PFSK-1 (cell line): ENCODE measurements at regions not wholly inside any gene's neighbourhood (a gene's known extent, or its start where the extent isn't known, plus 50 kb on each side); places are given as distances from the start of the nearest gene placed in this dataset.

ENCODE experiments used
- FOXP2 ChIP-seq: optimal IDR thresholded peaks from 2 replicates; pipeline ENCODE3; 2011; ENCODE audit warnings: borderline replicate concordance, control low read depth, inconsistent platforms; ENCODE audit not compliant: insufficient read depth; ENCODE audit errors: extremely low read length, extremely low read depth
- POLR2AphosphoS5 ChIP-seq: IDR thresholded peaks from 2 replicates; pipeline ENCODE4 v1.6.1; 2012; ENCODE audit warnings: low read depth, mild to moderate bottlenecking, control low read depth, low read length, moderate library complexity
- SIN3A ChIP-seq: IDR thresholded peaks from 2 replicates; pipeline ENCODE4 v1.6.1; 2012; ENCODE audit warnings: mild to moderate bottlenecking, low read length, moderate library complexity, borderline replicate concordance; ENCODE audit not compliant: insufficient read depth
- TAF1 ChIP-seq: IDR thresholded peaks from 2 replicates; pipeline ENCODE4 v1.6.1; 2012; ENCODE audit warnings: low read length, control low read depth, borderline replicate concordance; ENCODE audit not compliant: insufficient read depth
- TF ChIP-seq, protein P1 (sequence below), 2 experiments: IDR thresholded peaks; 2 replicates each; pipeline versions ENCODE4 v1.6.1 to v1.8.0; 2011 to 2012; ENCODE audit warnings: low read depth in 2 of 2, low read length in 2 of 2, control low read depth in 1 of 2, inconsistent platforms in 1 of 2, mild to moderate bottlenecking in 1 of 2, moderate library complexity in 1 of 2; ENCODE audit not compliant: insufficient read depth in 1 of 2

GRCh38 chr5:17991775-17992174 is 357.5 kb downstream of the TAF11L14 start:
- TF ChIP-seq TAF1, result no peak
- TF ChIP-seq SIN3A, result no peak
- no peak for TF ChIP-seq POLR2AphosphoS5
- TF ChIP-seq, protein P1, sequence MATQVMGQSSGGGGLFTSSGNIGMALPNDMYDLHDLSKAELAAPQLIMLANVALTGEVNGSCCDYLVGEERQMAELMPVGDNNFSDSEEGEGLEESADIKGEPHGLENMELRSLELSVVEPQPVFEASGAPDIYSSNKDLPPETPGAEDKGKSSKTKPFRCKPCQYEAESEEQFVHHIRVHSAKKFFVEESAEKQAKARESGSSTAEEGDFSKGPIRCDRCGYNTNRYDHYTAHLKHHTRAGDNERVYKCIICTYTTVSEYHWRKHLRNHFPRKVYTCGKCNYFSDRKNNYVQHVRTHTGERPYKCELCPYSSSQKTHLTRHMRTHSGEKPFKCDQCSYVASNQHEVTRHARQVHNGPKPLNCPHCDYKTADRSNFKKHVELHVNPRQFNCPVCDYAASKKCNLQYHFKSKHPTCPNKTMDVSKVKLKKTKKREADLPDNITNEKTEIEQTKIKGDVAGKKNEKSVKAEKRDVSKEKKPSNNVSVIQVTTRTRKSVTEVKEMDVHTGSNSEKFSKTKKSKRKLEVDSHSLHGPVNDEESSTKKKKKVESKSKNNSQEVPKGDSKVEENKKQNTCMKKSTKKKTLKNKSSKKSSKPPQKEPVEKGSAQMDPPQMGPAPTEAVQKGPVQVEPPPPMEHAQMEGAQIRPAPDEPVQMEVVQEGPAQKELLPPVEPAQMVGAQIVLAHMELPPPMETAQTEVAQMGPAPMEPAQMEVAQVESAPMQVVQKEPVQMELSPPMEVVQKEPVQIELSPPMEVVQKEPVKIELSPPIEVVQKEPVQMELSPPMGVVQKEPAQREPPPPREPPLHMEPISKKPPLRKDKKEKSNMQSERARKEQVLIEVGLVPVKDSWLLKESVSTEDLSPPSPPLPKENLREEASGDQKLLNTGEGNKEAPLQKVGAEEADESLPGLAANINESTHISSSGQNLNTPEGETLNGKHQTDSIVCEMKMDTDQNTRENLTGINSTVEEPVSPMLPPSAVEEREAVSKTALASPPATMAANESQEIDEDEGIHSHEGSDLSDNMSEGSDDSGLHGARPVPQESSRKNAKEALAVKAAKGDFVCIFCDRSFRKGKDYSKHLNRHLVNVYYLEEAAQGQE (IDR thresholded peaks at IDR 0.05; ENCODE audit: insufficient read depth in 1 of 2, low read depth in 2 of 2, low read length in 2 of 2), result no peak
- no peak for TF ChIP-seq FOXP2

- TF ChIP-seq FOXP2 (no peak), SIN3A (no peak), TAF1 (no peak), POLR2AphosphoS5 (no peak)
- TF ChIP-seq, protein P1 (IDR thresholded peaks at IDR 0.05; ENCODE audit: insufficient read depth in 1 of 2, low read depth in 2 of 2, low read length in 2 of 2), result no peak
Observed at GRCh38 chr5:17992291-17992690, 358.0 kb downstream of the TAF11L14 start.

DNA sequence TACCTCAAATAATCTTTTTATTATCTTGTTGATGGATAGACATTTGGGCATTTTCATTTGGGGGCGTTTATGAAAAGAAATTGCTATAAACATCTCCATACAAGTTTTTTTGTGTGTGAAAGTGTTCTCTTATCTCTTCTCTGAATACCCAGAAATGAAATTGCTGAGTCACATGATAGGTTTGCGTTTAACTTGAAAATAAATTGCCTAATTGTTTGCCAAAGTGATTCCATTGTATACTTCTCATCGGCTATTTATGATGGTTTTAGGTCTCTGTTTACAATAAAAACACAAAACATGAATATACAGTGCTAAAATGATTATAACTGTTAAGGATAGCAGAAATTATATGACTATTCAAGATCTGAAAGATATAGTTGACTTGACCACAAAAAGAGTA is 361.7 kb downstream of the TAF11L14 start:
- TF ChIP-seq POLR2AphosphoS5, result no peak
- TF ChIP-seq TAF1, result no peak
- TF ChIP-seq FOXP2, result no peak
- TF ChIP-seq, protein P1 (IDR thresholded peaks at IDR 0.05; ENCODE audit: insufficient read depth in 1 of 2, low read depth in 2 of 2, low read length in 2 of 2), result no peak
- no peak for TF ChIP-seq SIN3A

DNA sequence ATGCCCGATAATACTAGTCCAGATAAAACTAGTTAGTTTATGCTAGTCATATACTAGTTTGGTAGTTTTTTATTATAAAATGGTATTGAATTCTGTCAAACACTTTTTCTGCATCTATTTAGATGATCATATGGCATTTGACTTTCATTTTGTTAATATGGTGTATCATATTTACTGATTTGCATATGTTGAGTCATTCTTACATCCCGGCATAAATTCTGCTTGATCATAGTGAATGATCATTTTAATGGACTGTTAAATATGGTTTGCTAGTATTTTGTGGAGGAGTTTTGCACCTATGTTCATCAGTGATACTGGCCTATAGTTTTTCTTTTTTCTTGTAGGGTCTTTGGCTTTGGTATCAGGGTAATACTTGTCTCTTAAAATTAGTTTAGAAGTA is 365.6 kb downstream of the TAF11L14 start:
- TF ChIP-seq FOXP2 (no peak), POLR2AphosphoS5 (no peak), TAF1 (no peak)
- TF ChIP-seq, protein P1 (IDR thresholded peaks at IDR 0.05; ENCODE audit: insufficient read depth in 1 of 2, low read depth in 2 of 2, low read length in 2 of 2), result no peak

- TF ChIP-seq, protein P1 (IDR thresholded peaks at IDR 0.05; ENCODE audit: insufficient read depth in 1 of 2, low read depth in 2 of 2, low read length in 2 of 2), result no peak
- TF ChIP-seq TAF1, result no peak
- no peak for TF ChIP-seq SIN3A
- no peak for TF ChIP-seq FOXP2
- no peak for TF ChIP-seq POLR2AphosphoS5
Observed at GRCh38 chr5:18000744-18001143, 366.5 kb downstream of the TAF11L14 start.
